Activated CD4-positive, alpha-beta T cell treated with anti-CD3 and anti-CD28 coated beads, Interleukin-2, amount 50 U/mL, for 16 hours (primary cell): ENCODE measurements at regions not wholly inside any gene's neighbourhood (a gene's known extent, or its start where the extent isn't known, plus 50 kb on each side); places are given as distances from the start of the nearest gene placed in this dataset.

Source experiments
- DNase-seq: peaks from one replicate; pipeline ENCODE4 v3.0.0-alpha.2; 2020

DNA sequence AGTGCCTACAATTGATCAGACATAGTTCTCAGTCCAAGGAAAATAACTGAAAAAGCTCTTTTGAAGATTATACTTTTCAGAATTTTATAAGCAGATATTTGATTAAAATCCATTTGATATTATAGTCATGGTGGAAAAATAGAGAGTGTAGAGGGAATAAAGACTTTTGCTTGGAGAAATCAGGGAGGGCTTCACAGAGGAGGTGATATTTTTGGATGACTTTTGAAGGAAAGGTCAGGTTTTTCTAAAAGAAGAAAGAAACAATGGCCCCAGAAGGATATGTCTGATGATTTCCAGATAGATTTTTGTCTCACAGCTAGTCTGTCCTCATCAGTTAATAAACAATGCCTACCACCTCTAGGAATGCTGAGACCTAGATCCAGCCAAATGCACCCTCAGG, 806.3 kb upstream of the CELF2 start:
- DNase-seq, result no peak

DNA sequence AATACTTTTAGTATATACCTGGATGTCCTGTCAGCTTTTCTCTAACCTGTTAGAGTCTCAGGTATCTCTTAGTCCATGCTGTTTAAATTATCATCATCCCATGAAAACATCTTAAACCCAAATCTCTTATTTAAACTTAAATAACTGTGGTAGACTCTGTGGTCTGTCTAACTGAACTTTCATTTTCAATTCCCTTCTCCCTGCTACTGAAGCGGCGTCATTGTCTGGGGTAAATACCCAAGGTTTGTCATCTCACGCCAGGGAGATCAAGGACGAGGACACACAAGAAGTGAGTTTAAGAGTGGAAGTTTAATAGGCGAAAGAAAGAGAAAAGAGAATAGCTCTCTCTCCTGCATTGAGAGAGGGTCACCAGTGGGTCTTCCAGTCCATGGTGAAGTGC, 804.4 kb upstream of the CELF2 start:
- no peak for DNase-seq

DNA sequence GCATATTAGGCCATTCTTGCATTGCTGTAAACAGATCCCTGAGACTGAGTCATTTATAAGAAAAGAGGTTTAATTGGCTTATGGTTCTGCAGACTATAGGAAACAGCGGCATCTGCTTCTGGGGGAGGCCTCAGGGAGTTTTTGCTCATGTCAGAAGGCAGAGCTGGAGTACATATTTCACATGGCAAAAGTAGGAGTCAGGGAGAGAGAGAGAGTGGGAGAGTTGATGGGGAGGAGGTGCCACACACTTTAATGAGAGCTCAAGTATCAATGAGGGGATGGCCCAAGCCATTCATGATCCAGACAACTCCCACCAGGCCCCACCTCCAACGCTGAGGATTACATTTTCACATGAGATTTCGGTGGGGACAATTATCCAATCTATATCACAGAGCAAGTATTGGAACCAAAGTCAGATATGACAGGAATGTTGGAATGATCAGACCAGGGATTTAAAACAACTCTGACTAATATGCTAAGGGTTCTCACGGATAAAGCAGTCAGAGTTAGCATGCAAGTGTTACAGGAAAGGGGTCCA, 795.3 kb upstream of the CELF2 start:
- DNase-seq, result no peak

DNA sequence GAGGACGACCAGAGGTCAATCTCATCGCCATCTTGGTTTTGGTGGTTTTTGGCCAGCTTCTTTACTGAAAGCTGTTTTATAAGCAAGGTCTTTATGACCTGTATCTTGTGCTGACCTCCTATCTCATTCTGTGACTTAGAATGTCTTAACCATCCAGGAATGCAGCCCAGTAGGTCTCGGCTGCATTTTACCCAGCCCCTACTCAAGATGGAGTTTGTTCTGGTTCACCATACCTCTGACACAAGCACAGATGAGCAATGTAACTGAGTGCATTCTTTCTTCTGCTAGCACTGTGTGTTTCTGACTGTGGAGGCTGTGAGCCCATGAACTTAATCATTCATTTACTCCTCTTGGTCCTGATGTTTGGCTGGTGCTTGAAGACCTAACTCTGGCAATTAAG, 794.5 kb upstream of the CELF2 start:
- DNase-seq, result no peak

DNA sequence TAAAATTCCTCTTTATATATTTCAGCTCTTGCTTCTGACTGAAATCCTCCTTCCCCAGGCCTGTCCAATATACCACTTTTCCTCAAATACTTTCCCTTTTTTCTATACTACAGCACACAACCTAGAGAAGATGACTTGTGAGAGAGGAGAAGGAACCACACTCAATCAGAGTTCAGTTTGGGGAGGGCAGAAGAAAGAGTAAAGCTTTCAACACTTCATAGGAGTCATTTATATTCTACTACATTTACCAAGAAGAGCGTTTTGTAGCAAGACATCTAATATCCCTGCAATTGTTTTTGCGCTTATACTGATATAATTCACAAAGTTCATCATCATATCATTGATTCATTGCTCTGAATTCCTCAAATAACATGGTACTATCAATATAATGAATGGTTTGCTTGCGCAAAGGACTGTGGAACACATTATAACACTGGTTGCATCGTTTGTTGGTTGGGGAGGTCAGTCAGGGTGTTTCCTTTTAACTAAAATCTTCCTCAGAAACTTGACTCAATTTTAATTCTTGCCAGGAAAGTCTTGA, 792.5 kb upstream of the CELF2 start:
- DNase-seq, result no peak

DNA sequence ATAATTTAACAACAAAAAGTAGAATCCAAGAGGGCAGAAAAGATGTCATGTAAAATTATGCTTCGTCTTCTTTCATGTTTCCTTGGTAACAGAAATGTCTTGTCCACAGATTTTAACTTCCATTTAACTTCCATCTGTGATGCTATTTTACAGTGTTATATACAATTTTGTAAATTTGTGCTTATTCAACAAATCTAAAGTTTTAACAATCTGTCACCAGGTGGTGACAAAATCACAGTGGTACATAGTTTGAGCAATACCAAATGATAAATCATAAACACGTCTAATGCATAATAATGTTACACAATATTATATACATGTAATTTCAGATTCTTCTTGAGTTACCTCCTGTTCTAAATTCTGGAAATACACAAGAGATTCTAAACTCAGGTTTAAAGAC, 784.4 kb upstream of the CELF2 start:
- DNase-seq, result no peak

DNA sequence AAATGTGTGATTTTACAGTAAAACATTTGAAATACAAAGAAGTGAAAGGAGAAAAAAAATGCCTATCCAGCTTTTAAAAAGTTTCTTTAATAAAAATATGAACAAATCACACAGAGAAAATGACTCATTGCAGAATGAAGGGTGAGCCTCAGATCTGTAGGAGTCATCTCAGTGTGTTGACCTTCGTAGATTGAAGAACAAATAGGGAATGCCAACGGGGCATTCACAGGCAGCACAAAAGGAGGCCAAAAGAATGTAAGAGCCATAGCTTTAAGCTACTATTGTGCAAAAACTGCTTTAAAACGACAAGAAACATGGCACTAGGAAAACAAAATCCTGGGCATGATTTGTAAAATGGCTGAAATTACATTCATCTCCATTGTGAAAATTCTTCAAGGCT, 782.7 kb upstream of the CELF2 start:
- DNase-seq, result no peak

DNA sequence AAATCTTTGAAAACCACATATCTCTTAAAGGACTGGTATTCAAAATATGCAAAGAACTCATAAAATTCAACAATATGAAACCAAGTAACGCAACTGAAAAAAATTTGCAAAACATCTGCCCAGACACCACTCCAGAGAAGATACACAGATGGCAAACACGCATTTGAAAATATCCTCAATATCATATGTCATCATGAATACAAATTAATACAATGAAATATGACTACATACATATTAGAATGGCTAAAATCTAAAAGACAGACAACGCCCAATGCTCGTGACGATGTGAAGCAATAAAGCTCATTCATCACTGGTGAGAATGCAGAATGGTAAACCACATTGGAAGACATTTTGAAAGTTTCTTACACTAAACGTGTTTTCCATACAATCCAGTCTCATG, 770.1 kb upstream of the CELF2 start:
- no peak for DNase-seq

DNA sequence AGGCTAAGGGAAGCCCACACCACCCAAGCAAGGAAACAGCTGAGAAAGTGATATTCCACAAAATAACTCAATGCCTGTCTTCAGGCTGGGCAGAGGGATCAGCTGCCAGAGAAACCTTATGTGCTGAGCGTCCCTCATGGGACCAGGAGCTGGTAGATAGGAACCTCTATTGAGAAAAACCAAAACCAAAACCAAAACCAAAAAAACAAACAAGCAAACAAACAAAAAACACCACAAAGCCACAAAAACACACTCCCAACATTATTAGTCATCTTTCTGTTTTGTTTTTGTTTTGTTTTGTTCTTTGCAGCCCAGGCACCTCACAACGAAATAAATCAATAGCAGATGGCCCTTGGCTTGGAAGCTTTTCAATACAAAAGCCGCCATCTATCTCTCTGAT, 760.8 kb upstream of the CELF2 start:
- DNase-seq, result no peak

DNA sequence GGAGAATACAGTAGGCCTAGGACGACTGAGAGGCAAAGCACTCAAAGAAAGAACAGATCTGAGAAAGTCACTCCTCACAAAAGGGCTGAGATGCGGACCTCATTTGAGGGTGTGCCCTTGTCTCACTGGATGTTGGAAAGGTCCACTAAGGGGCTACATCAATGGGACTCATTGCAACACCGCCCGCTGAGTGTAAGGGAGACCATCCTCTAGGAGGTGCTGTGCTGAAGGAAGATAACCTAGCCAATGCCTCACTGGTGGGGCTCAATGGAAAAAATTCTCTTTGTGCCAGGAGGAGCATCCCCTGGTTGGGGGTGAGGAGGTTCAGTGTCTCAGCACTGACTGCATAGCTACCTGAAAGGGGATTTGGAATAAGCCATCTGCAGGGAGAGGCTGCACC, 758.7 kb upstream of the CELF2 start:
- DNase-seq, result no peak

DNA sequence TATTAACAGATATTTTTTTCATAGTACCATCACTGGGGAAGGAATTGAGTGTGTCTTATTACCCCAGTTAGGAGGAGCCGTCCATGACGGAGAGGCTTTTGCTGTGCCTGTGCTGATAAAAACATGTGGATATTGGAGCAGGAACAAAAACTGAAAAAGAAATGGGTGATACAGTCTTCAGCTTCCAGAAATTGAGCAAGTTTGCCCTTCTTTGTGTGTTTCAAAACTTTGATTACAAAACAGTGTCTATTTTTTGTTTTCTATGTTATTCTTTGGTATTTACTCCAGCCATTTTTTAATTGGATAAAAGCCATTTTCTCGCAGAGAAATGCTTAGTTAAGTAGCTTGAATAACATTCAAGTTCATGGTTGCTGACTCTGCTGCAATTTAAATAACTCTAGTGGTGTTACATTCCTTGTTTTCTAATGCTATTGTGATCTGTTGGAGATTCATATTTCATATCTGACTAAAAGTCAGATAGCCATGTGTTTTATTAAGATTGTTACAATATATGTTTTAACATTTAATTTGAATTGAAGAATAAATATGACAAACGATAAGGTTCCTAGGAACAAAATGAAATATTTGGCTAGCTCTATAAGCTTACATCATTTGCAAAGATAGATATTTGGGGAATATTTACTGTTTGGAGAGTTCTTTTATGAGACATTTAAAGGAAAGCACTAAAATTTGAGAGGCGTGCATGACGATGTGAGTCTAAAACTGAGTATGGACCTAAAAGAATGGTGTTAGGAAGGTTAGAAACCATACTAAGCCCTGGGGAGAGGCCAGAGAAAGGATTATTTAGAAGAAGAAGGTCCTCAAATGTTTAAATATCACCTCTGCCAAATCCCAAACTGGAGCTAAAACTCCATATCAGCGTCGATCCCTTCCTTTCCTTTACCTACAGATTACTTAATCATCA, 747.3 kb upstream of the CELF2 start:
- DNase-seq, result no peak

DNA sequence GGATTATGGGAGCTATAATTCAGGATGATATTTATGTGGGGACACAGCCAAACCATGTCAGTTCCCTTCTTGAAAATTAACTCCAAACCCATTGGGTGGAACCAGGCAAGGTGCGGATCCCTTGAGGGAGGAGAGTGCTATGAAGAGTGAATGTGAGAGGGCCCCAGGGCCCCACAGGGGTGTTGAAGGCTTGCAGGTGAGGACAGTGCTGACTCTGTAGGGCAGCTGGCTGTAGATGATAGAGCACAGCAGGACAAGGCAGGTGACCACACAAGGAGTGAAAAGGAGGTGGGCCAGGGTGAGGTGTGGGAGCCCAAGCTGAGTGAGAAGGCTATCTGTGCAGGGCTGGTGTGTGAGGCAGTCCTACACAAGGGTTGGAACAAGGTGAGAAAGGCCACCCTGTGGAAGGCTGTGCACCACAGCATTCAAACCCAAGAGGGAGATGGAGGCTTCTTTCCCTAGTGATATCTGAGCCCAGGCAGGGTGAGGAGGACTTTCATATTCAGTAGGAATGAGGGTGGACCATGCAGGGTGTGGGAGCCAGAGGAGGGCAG, 746.0 kb upstream of the CELF2 start:
- no peak for DNase-seq

DNA sequence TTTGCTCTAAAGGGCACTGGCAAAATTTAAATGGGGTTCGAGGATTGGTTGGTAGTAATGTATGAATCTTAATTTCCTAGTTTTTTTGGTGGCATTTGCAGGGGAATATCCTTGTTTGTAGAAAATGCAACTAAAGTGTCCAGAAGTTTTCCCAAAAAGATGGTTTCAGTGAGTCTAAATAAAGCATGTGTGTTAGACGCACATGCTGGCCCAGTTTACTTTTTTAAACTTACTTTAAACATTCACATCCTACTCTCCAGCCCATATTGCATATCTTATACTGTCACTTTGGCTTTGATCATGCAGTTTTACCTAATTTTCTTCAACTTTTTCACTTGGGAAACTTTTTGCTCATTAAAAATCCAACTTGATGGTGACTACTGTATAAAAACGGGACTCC, 744.0 kb upstream of the CELF2 start:
- DNase-seq, result no peak

DNA sequence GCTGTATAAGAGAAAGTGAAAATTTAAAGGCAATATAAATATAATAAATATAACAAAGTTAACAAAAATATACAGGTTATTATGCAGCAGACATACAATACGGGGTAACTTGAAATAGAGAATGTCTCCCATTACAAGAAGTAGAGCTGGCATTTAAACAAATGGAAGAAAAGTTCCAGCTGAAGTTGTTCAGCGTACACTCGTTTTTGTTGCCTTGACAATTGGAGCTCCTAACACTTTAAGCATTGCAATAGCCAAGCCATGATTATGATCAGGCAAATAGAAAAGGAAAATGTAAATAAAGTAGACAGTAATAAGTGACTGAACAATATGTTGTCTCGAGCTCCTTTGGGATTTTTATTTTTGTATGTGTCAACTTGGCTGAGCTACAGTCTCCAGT, 737.8 kb upstream of the CELF2 start:
- DNase-seq, result no peak

DNA sequence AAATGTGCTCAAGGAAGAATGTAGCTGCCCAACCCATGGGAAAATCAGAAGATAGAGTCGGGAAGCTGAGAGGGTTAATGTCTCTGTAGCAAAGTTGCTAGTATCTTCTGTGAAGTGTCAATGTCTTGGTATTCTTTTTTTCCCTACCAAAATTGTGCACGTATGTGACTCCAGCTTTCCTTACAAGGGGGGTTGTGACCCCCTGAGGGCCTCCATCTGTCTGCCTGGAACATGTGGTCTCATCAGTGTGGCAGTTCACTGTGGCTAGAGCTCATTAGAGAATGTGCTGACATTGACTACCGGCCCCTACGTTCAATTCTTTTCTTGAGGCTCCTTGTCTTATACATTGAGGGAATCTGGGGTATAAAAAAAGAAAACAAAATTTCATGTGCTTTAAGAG, 725.2 kb upstream of the CELF2 start:
- no peak for DNase-seq

DNA sequence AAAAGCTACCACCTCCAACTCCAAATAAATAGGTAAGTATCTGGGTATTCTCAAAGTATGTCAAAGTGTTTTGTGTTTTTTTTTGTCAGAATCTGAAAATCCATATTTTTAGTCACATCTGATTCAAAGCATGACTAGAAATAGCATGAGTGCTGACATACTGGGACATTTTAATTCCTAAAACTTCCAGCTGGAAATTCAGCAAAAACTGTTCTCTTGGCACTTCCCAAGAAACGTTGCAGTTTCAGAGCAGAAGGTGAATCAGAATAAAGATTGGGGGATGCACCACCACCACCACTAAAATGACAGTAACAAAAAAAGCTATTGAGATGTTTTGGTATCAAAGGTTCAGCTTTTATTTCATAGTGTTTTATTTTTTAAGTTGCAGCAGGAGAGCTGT, 724.6 kb upstream of the CELF2 start:
- no peak for DNase-seq

DNA sequence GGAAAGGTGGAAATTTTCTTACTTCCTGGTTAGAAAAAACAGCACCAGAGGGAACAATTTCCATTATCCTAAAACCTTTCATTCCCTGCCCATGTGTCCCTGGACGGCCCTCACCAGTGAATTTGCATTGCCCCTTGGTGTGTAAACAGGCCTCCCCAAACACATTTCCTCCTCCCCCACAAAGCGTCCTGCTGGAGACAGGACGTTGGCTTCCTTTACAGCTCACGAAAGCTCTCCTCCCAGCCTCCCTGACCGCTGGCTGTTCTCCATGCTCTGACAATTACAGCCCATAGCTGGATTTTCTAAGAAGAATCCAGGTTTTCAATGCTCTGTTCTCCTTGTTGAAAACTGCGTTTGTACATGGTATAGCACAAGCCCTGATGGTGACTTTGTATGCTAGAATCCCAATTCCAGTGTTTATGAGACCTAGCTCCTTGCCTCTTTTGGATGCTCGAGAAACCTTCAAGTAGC, 724.2 kb upstream of the CELF2 start:
- DNase-seq, result no peak

DNA sequence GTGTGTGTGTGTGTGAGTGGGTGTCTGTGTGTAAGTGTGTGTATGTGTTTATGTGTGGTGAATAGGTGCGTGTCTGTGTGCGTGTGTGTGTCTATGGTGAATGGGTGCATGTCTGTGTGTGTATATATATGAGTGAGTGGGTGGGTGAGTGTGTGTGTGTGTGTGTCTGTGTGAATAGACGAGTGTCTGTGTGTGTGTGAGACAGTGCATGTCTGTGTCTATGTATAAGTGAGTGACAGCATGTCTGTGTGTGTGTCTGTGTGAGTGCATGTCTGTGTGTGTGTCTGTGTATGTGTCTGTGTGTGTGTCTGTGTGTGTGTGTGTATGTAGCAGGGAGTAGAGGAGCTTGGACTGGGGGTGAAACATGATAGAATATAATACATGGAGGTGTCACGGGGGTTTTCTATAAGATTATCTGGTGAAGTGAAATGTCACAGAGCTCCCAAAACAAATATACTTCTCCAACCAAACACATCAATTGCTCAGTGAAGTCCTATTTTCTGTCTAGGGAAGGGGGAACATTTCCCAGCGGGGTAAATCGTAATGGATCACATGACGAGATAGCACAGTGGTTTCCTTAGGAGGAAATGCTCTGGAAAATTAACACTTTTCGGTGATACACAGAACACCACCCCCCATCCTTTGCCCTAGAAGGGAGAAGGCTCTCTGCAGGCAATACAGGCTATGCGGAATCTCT, 723.3 kb upstream of the CELF2 start:
- no peak for DNase-seq

DNA sequence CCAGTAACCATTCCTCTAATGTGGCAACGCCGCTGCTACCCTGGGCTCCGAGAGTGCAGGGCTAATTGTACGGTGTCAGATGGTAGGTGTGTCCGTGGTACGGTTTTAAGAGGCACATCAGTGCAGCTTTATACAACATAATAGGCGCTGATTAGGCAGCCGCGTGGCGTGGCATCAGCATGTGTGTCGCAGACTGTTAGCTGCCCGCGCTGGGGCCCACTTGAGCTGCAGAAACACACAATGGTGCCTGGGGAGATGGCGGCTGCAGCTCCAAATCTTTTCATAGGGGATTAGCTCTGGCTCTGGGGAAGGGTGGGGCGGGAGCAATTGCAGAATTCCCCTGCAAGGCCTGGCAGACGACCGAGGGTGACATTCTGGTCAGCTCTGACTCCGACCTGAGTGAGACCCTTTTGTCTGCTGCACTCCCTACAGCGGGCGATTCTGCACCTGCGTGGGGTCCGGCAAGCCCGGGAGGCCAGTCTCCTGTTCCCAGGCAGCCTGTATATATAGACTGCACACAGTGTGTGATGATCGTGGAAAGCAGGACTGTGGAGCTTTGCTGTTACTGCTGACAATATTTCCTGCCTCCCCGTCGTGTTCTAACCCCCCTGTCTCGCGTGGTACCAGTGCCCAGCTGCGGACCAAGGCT, 722.7 kb upstream of the CELF2 start:
- no peak for DNase-seq

DNA sequence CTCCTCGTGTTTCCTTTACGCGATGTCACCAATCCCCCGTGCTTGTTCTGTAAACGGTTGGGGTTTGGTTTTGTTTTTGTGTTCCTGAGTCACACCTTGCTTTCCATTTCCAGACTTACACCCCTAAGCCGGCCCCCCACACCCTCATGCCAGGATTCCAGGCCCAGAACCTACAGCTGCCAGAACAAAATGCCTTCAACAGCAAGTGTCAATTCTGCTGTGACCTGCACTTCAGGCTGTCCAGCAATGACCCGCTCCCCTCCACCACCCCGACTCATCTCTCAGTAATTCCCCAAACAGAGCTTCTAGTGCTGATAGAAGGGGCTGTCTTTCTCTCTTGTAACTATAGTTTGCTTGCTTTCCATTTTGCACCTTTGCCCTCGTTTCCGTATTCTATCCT, 722.1 kb upstream of the CELF2 start:
- DNase-seq, result no peak

DNA sequence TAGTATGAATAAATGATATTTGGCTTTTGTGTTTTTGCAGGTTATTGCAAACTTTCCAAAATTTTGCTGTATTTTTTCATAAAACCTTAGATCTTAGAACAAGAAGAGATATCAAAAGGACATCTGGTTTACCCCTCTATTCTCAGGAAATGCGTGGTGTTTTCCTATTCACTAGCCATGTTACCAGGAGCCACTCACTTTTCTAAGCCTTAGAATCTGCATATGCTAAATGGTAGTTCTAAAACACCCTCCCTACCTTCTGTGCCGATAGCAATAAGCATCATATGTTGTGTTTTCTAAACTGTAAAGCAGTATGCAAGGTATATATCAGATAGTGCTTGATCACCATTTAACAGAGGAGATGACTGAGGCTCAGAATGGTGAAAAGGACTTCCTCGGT, 715.0 kb upstream of the CELF2 start:
- no peak for DNase-seq

DNA sequence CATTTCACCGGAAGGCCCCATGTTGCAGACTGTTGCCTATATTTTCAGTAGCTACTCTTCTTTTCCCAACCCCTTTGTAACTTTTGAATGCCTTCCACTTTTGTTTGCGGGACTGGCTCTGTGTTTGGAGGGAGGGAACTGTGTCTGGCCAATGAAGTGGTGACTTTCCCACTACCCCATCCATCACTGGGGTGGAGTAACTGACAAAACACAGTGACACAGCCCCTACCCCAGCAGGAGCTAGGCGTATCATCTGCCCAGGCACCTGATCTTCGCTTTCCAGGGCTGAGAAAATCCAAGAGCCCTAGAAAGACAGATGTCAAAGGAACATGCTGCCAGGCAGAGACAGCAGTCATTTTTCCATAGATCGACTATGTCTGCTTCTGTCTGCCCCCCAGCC, 710.6 kb upstream of the CELF2 start:
- DNase-seq, result no peak

DNA sequence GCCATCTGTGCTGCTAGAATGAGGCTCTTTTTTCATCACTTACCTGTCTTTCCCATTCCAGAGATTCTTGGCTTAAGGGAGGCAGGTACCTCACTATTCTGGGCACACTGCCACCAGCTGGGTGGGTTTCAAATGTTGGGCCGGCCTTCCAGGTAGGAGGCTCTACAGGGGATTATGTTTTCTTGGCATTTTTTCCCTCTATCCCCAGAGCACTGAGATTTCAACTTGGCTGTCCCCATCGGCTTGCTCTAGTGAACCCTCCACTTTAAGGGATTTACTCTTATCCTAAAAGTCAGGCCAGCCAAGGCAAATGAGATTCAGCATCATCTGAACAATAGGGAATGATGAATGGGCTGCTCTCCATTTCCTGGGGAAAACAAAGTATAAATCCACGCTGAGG, 710.1 kb upstream of the CELF2 start:
- DNase-seq, result no peak
